GM18873 (cell line): ENCODE measurements at regions not wholly inside any gene's neighbourhood (a gene's known extent, or its start where the extent isn't known, plus 50 kb on each side); places are given as distances from the start of the nearest gene placed in this dataset.

Experiments used
- ATAC-seq: cut with Tn5 transposase; IDR thresholded peaks from one replicate; pipeline ENCODE4 v1.9.1; 2021; ENCODE audit warnings: mild to moderate bottlenecking, moderate library complexity, moderate number of reproducible peaks; ENCODE audit not compliant: unreplicated experiment, low FRiP score

DNA sequence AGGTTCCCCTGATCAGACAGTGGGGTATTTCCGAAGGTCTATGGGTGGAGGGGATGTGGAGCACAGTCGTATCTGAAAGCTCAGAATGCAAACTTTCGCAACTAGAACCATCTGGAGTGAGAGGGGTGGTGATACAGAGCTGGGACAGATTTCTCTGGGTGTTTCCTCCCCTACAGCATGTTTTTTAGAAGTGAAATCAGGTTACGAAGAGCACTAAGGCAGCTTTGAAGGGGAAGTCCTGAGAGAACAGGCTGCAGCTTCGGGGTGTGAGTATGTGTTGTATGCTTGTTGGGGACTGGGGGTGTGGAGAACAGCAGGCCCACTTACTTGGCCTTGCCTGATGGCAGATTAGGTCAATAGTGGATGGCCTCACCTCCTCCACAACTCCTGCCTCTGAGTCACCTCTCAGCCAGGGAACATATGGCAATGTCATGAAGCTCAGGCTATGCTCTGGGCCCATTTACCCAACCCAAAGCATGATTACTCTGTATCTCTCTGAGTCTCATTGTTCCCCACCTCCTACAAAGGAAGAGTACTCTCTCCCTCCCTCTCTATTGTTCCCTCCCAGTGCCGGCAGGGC, 107.2 kb upstream of the RASGRP1 start:
- ATAC-seq: peak; percentile 51

DNA sequence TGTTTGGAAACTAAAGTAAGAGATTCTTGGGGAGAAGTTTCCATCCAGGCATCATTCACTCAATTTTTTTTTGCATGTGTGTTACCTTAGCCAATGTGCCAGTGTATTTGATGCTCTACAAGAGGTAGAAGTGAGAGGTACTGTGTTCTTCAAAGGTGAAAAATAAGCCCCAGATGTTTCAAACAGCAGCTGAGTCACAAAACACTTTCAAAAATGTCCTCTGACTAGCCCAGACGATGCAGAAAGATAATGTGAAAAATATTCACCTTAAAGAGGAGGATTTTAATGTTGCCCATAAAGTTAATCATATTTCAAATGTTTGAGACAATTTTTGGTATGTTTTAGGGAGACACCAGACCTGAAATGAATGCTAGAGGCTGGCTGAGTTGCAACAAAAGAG, 107.7 kb upstream of the RASGRP1 start:
- no peak for ATAC-seq

DNA sequence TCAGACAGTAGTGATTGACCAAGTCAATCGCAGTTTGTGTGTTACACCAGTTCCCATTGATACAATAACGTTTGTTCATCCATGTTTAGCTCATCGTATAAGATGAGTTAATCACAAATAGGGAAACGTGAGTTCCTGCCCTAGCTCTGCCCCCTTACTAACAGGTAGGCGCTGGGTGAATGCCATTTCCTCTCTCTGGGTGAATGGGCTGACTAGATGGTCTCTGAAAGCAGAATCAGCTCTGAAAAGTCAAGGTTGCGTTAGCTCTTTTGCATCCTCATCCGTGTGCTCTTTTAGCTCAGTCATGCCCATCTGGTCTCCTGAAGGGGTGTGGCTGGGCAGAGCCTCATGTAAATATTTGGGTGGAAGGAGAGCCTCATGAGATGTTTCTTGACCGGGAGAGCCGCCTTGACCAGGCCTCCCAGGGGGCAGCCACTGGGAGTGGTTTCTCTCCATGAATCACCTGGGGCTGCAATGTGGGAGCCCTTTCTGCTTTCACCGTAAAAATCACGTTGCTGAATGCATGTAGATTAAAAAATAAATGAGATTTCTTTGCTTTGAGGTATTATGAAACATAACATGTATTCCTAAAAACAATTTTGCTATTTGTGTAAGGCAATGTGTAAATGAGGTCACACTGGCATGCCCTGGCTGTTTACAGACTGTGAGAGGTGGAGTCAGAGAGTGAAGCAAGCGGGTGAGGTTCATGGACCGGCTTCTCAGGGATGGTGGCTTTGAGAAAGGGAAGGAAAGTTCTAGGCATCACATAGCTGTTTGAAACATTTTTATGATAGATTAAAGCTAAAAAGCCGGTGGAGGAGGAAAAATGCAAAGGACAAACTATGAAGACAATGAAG, 108.4 kb upstream of the RASGRP1 start:
- peak; percentile 40 for ATAC-seq

DNA sequence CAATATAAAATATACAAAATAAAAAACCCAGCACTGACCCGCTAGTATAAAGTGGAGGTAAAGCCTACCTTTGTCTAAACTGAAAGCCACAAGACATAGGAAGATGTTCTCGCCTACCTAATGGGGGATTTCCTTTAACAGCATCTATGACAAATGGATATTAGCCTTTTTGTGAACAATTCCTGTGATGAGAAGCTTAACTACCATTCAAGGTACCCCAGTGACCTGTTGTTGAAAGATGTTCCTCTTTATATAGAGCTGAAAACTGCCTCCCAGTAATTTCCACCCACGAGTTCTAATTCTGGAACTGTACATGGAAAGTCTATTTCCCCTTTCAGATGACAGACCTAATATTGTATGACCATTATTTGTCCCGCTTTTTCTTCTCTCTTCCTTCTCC, 109.8 kb upstream of the RASGRP1 start:
- no peak for ATAC-seq

GRCh38 chr15:38678281-38678680, 113.7 kb upstream of the RASGRP1 start:
- ATAC-seq: no peak

- ATAC-seq: no peak
Observed at GRCh38 chr15:38680775-38681174, 116.2 kb upstream of the RASGRP1 start.

DNA sequence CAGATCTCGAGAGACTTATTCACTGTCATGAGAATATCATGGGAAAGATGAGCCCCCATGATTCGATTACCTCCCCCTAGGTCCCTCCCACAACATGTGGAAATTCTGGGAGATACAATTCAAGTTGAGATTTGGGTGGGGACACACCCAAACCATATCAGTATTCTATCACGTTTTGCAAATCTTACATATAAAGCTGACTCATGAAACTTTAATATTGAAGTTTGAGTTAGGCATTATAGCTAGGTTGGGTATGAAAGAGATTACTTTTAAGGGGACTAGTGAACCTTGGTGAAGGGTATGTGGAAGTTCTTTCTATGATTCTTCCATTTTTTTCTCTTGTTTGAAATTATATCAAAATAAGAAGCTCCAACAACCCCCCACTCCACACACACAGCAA, 117.7 kb upstream of the RASGRP1 start:
- no peak for ATAC-seq

DNA sequence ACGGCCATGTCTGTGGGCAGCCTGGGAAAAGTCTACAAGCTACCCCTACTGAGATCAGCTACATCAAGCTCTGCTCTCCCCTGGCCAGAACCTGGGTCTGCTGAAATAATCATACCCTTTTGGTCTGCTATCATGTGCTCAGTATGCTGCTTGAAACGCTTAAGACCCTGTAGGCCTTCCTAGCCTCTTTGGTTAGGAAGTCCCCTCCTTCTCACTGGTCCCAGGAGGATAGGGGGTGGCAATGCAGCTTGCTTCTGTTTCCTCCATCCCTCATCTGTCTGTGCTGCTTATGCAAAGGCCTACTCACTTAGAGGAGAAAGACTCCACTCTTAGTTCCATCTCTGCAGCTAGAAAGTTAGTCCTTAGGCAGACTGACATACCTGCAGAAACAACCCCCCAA, 118.2 kb upstream of the RASGRP1 start:
- ATAC-seq: peak; percentile 33

GRCh38 chr15:38683382-38684242, 119.0 kb upstream of the RASGRP1 start:
- ATAC-seq: peak; percentile 81

- ATAC-seq: no peak
Observed at GRCh38 chr15:38684440-38685010, 119.9 kb upstream of the RASGRP1 start.

DNA sequence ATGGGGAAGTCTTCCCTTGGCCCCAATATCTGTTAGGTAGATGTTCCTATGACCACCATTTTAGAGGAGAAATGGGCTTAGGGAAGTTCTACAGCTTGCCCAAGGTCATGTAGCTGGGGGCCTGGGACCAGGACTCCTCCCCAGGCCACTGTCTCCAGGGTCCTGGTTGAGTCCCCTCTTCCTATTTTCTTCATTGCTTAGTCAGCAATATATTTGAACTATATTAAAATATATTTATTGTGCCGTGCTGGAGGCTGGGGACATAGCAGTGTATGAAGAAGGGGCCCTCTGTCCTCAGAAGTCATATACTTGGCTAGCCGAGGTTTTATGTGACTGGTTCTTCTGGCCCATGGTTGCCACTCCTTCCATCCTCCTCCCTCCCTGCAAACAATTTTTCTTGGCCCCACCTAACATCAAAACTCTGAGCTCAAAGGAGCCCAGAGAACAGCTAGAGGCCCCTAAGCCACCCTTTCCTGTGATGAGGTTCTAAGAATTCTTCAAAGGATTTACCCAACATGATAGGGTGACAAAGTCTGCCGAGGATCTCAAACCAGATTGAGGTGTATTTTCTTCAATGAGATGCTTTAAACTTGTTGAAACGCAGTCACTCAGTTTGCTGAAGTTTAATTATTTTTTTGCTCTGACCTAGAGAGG, 121.2 kb upstream of the RASGRP1 start:
- no peak for ATAC-seq

- ATAC-seq: no peak
Observed at GRCh38 chr15:38687340-38687739, 122.7 kb upstream of the RASGRP1 start.

DNA sequence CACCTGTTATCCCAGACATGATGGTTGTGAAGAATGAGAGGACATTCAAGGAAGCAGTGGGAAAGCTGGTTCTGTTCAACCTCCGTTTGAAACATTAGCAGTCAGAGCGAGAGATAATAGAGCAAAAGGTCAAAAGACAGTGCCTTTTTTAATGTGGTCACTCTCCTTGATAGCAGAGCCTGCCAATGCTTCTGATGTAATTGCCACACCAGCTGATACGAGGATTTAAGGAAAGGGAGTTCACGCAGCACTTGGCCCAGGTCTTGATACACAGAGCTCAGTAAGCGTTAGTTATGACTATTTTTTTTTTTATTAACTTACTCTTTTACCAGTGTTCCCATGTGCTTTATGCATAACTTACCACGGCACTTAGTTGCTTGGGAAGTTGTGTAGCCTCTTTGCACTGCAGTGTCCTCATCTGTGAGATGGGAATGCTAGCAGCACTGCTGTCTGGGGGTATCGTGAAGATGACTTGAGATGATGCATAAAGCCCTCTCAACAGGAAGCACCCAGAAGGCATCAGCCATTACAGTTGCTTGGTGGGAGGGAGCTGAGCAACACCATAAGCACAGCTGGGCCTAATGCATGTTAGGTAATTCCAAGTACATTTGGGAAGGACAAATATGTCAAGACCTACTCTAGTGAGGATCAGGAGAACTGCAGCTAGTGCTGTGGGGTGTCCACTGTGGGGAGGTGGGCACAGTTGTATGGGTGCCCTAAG, 123.3 kb upstream of the RASGRP1 start:
- ATAC-seq: no peak

GRCh38 chr15:38688761-38689160, 124.1 kb upstream of the RASGRP1 start:
- ATAC-seq: no peak

GRCh38 chr15:38689522-38689921, 124.9 kb upstream of the RASGRP1 start:
- ATAC-seq: no peak

DNA sequence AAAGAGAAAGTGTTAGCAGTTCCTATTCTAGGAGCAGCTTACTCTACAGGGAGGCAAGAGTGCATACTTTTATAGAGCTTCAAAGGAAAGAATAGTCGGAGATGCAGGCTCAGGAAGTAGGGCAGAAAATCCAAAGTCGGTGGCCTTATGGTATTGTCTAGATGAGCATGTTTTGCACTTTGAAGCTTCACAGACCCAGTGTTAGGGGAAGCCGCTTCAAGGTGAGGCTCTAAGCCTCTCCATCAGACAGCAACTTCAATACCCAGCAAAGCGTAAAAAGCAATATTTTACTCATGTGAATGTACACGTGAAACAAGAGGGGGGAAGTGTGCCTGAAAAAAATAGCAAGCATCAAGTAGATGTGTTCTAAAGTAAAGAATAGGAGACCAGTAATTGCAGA, 125.6 kb upstream of the RASGRP1 start:
- no peak for ATAC-seq

DNA sequence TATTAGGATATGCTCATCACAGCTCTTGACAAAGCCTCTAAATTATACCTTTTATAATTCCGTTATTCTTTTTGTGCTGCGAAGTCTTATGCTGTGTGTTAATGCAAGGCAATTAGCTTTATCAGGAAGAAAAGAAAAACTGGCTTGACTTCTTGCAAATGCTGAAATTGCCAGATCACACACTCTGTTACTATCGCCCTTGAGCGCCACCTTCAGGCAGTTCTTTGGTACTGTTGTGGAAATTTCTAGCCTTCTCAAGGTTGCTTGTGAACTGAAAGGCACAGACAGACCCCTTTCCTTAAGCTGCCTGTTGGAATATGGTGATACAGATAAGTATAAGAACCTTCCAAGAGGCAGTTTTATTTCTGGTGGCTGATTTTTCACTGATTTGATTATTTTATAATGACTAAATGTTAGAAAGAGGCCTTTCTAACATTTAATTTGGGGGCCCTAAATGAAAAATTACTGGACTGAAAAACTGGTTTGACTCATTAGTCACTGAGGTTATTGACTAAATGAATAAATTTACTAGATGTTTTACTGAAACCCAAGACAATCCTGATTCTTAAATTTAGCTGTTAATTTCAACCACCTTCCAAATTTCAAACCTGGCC, 126.2 kb upstream of the RASGRP1 start:
- ATAC-seq: peak; percentile 54

DNA sequence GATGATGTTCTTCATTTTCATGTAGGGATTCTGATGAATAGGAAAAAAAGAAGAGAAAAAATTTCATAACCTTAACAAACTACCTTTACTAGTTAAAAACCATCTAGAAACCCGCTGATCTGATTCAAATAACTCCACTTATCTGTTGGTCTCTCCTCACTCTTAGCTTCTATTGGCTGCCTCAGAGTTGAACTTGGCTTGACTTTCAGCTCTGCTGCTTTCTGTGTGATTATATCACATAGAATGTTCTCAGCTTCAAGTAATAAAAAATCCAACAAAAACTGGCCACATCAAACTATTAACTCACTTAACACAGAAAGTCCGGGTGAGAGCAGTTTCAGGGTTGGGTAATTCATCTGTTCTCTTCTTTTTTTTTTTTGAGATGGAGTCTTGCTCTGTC, 126.8 kb upstream of the RASGRP1 start:
- no peak for ATAC-seq
